A673 (cell line): ENCODE measurements at regions not wholly inside any gene's neighbourhood (a gene's known extent, or its start where the extent isn't known, plus 50 kb on each side); places are given as distances from the start of the nearest gene placed in this dataset.

ENCODE experiments used
- BruUV-seq: library from RNA; stranded (reverse); fragments of 400-500 nt; replicated peaks from 2 replicates; lab custom pipeline; 2021; lab: Mats Ljungman, UMichigan
- CTCF ChIA-PET: fragments of 300-600 bp; sonication (Branson Sonifier 250); formaldehyde crosslinking; loops from one replicate; lab custom pipeline; 2022; ENCODE audit warnings: antibody characterized with exemption; lab: Charles Lee
- POLR2A ChIA-PET: fragments of 300-600 bp; sonication (Branson Sonifier 250); formaldehyde crosslinking; loops from one replicate; lab custom pipeline; 2022; ENCODE audit warnings: antibody characterized with exemption; ENCODE audit not compliant: low non-redundant PET; lab: Charles Lee
- DNase-seq: peaks from one replicate; pipeline ENCODE4 v3.0.0-alpha.2; 2015; ENCODE audit warnings: low spot score
- H3K27ac ChIP-seq: fragments of 200-600 bp; sonication (generic); 2 replicates; pipeline ENCODE4 v1.5.1; 2016; ENCODE audit warnings: mixed run types, low read depth, mild to moderate bottlenecking, mixed read lengths, antibody characterized with exemption, low read length; ENCODE audit not compliant: poor library complexity, severe bottlenecking
- H3K27me3 ChIP-seq: fragments of 200-600 bp; sonication (generic); replicated peaks from 2 replicates; pipeline ENCODE4 v1.6.1; 2017; ENCODE audit warnings: mixed run types, low read depth, mild to moderate bottlenecking, mixed read lengths, antibody characterized with exemption, low read length; ENCODE audit not compliant: insufficient read depth, poor library complexity
- H3K36me3 ChIP-seq: fragments of 200-600 bp; sonication (generic); 2 replicates; pipeline ENCODE4 v1.6.1; 2016; ENCODE audit warnings: mixed run types, mild to moderate bottlenecking, mixed read lengths, antibody characterized with exemption, low read length; ENCODE audit not compliant: insufficient read depth, poor library complexity, severe bottlenecking
- H3K4me1 ChIP-seq: fragments of 200-600 bp; sonication (generic); 2 replicates; pipeline ENCODE4 v1.6.1; 2017; ENCODE audit warnings: mixed run types, mild to moderate bottlenecking, mixed read lengths, antibody characterized with exemption, low read length; ENCODE audit not compliant: insufficient read depth, poor library complexity, severe bottlenecking
- H3K4me3 ChIP-seq: fragments of 200-600 bp; sonication (generic); 2 replicates; pipeline ENCODE4 v1.5.1; 2016; ENCODE audit warnings: low read depth, mixed run types, mild to moderate bottlenecking, mixed read lengths, low read length; ENCODE audit not compliant: poor library complexity, severe bottlenecking
- H3K9me3 ChIP-seq: fragments of 200-600 bp; sonication (generic); 2 replicates; pipeline ENCODE4 v1.6.1; 2016; ENCODE audit warnings: mixed run types, low read depth, mild to moderate bottlenecking, mixed read lengths, antibody characterized with exemption, low read length; ENCODE audit not compliant: poor library complexity, severe bottlenecking
- EZH2 ChIP-seq: fragments of 200-600 bp; sonication (generic); IDR thresholded peaks from 2 replicates; pipeline ENCODE4 v1.6.1; 2017; ENCODE audit warnings: borderline replicate concordance, low read depth, mild to moderate bottlenecking, mixed read lengths, antibody characterized with exemption, low read length; ENCODE audit not compliant: poor library complexity, severe bottlenecking
- intact Hi-C: fragments of 100-400 bp; cut with micrococcal nuclease; formaldehyde crosslinking; loops from one replicate; pipeline ENCODE4 v1.10.0; 2022; ENCODE audit not compliant: unreplicated experiment
- TF ChIP-seq, protein P1 (sequence below): fragments of 300-800, 200-600 bp; sonication (generic); conservative IDR thresholded peaks from 2 replicates; pipeline ENCODE4 v1.5.1; 2017; ENCODE audit warnings: low read depth, mild to moderate bottlenecking, antibody characterized with exemption, low read length, moderate library complexity, mixed read lengths

DNA sequence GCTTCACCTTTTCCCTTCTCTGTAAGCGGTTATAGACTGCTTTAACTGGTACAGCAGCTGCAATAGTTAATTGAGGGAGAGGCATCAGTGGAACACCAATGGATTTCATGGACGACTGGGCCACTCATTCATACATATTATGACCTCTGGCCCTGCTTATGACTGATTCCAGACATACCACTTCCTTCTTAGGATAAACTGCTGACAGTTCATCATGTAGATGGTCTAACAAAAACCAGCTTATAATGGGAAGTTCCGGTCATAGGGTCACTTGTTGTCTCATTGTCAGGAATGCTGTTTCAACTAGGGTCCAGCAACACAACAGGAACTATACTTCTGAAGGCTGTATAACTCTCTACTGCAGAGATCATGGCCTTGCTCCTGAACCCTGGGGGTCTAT lies 265.2 kb upstream of the RASA1 start:
- no TSS peak for BruUV-seq

DNA sequence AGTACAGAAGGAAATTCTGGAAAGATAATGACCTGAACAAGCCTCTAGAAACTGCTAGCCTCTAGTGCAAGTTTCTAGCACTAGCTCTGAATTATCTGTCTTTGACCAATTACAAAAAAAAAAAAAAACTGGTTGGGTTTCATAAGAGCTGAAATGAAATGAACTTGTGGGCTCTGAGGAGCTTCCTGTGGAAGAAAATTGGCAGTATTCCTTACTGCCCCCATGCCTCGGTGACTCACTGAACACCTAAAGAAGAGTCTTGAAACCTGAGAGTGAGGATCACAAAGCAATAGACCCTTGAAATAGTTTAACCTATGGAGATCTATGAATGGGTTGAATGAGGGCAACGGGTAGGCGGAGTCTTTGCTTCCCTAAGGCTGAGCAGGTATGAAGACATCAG lies 263.6 kb upstream of the RASA1 start:
- POLR2A ChIA-PET, result no interaction called here
- Histone ChIP-seq H3K4me3 (no peak overlapping the region), H3K36me3 (no peaks in the 10 kb centered on the region), H3K27me3 (no peaks in the 10 kb centered on the region), H3K9me3 (no peaks in the 10 kb centered on the region), H3K4me1 (peaks cover 4% of the 10 kb centered on the region), H3K27ac (no peak overlapping the region)
- BruUV-seq, result no TSS peak
- TF ChIP-seq, protein P1, sequence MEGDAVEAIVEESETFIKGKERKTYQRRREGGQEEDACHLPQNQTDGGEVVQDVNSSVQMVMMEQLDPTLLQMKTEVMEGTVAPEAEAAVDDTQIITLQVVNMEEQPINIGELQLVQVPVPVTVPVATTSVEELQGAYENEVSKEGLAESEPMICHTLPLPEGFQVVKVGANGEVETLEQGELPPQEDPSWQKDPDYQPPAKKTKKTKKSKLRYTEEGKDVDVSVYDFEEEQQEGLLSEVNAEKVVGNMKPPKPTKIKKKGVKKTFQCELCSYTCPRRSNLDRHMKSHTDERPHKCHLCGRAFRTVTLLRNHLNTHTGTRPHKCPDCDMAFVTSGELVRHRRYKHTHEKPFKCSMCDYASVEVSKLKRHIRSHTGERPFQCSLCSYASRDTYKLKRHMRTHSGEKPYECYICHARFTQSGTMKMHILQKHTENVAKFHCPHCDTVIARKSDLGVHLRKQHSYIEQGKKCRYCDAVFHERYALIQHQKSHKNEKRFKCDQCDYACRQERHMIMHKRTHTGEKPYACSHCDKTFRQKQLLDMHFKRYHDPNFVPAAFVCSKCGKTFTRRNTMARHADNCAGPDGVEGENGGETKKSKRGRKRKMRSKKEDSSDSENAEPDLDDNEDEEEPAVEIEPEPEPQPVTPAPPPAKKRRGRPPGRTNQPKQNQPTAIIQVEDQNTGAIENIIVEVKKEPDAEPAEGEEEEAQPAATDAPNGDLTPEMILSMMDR, result no peak
- no peak for TF ChIP-seq EZH2
- CTCF ChIA-PET, result no interaction called here
- DNase-seq, result no peak
- intact Hi-C loops, result no loop called here

More for the DNA sequence above, 265.2 kb upstream of the RASA1 start:
- no peak overlapping the region for H3K27ac ChIP-seq
- H3K4me1 ChIP-seq, result peaks cover 4% of the 10 kb centered on the region
- no peaks in the 10 kb centered on the region for H3K36me3 ChIP-seq
- CTCF ChIA-PET, result no interaction called here
- intact Hi-C loops, result no loop called here
- H3K9me3 ChIP-seq, result no peaks in the 10 kb centered on the region
- POLR2A ChIA-PET, result no interaction called here
- TF ChIP-seq, protein P1, result no peak
- no peak for TF ChIP-seq EZH2
- H3K4me3 ChIP-seq, result no peak overlapping the region
- H3K27me3 ChIP-seq, result no peaks in the 10 kb centered on the region
- no peak for DNase-seq

- H3K9me3 ChIP-seq, result no peaks in the 10 kb centered on the region
- intact Hi-C loops, result no loop called here
- no peak for TF ChIP-seq EZH2
- TF ChIP-seq, protein P1, result no peak
- H3K36me3 ChIP-seq, result no peaks in the 10 kb centered on the region
- no peaks in the 10 kb centered on the region for H3K27me3 ChIP-seq
- peaks cover 4% of the 10 kb centered on the region for H3K4me1 ChIP-seq
- no peak overlapping the region for H3K27ac ChIP-seq
- DNase-seq, result no peak
- POLR2A ChIA-PET, result no interaction called here
- BruUV-seq, result no TSS peak
- CTCF ChIA-PET, result no interaction called here
- H3K4me3 ChIP-seq, result no peak overlapping the region
These were observed 259.9 kb upstream of the RASA1 start for GRCh38 chr5:87007737-87008136.
